GM12878 (cell line): ENCODE measurements at regions not wholly inside any gene's neighbourhood (a gene's known extent, or its start where the extent isn't known, plus 50 kb on each side); places are given as distances from the start of the nearest gene placed in this dataset.

ENCODE experiments used
- ATAC-seq: fragments of 200-7000 bp; cut with Tn5 transposase; 3 replicates; pipeline ENCODE4 v1.9.1; 2020; ENCODE audit warnings: mild to moderate bottlenecking, moderate library complexity
- BruUV-seq: library from RNA; stranded (reverse); fragments of 400-500 nt; replicated peaks from 2 replicates; lab custom pipeline; 2021; lab: Mats Ljungman, UMichigan
- CTCF ChIA-PET: fragments of 300-600 bp; sonication (Branson Sonifier 250); formaldehyde crosslinking; extraction: SDS; loops from one replicate; lab custom pipeline; 2021; ENCODE audit warnings: inconsistent platforms; lab: Yijun Ruan, JAX
- POLR2A ChIA-PET: fragments of 350-600 bp; formaldehyde crosslinking; extraction: SDS; loops from one replicate; lab custom pipeline; 2021; ENCODE audit warnings: inconsistent platforms; lab: Charles Lee
- RAD21 ChIA-PET: fragments of 300-600 bp; sonication (Branson Sonifier 250); formaldehyde crosslinking; loops from one replicate; lab custom pipeline; 2023; ENCODE audit warnings: antibody characterized with exemption; ENCODE audit not compliant: unreplicated experiment; lab: Charles Lee
- SMC1A ChIA-PET: fragments of 300-600 bp; sonication (Branson Sonifier 250); formaldehyde crosslinking; loops from one replicate; lab custom pipeline; 2023; ENCODE audit not compliant: unreplicated experiment, uncharacterized antibody; lab: Charles Lee
- DNase-seq: peaks from one replicate; pipeline ENCODE4 v3.0.0-alpha.2; 2011; ENCODE audit warnings: low read depth, low spot score
- FAIRE-seq: peaks from 3 replicates; lab custom pipeline; 2011; peaks lifted over from hg19 to GRCh38; lab: Jason Lieb, UNC
- H2AFZ ChIP-seq: 2 replicates; pipeline ENCODE4 v1.6.0; 2011; ENCODE audit warnings: low read depth, low read length, control low read depth; ENCODE audit not compliant: control insufficient read depth
- H3K27ac ChIP-seq: 2 replicates; pipeline ENCODE4 v1.5.1; 2011; ENCODE audit warnings: control low read depth; ENCODE audit not compliant: control insufficient read depth, insufficient read depth
- H3K27me3 ChIP-seq, 2 experiments: replicated peaks in 1 of 2; 2 replicates each; pipeline versions ENCODE4 v1.6.0 to v1.6.1; 2011; ENCODE audit warnings: low read length in 1 of 2; ENCODE audit not compliant: control insufficient read depth in 2 of 2, insufficient read depth in 2 of 2
- H3K36me3 ChIP-seq, 2 experiments: 2 replicates each; pipeline ENCODE4 v1.5.1; 2011; ENCODE audit warnings: low read length in 1 of 2; ENCODE audit not compliant: control insufficient read depth in 2 of 2, insufficient read depth in 2 of 2
- H3K4me1 ChIP-seq: 2 replicates; pipeline ENCODE4 v1.6.1; 2011; ENCODE audit warnings: mild to moderate bottlenecking, low read length, moderate library complexity, mixed read lengths; ENCODE audit not compliant: control insufficient read depth, insufficient read depth
- H3K4me2 ChIP-seq: 2 replicates; pipeline ENCODE4 v1.6.0; 2011; ENCODE audit warnings: control low read depth; ENCODE audit not compliant: control insufficient read depth, insufficient read depth
- H3K4me3 ChIP-seq: fragments of 200-600 bp; sonication (generic); 2 replicates; pipeline ENCODE4 v1.5.1; 2016
- H3K79me2 ChIP-seq: 2 replicates; pipeline ENCODE4 v1.6.0; 2011; ENCODE audit warnings: low read length; ENCODE audit not compliant: control insufficient read depth, insufficient read depth
- H3K9ac ChIP-seq: 2 replicates; pipeline ENCODE4 v1.8.0; 2011; ENCODE audit warnings: low read length, control low read depth, mixed read lengths; ENCODE audit not compliant: control insufficient read depth, insufficient read depth
- H3K9me3 ChIP-seq: replicated peaks from 3 replicates; pipeline ENCODE4 v1.5.1; 2011; ENCODE audit warnings: mild to moderate bottlenecking, low read length; ENCODE audit not compliant: control insufficient read depth, insufficient read depth
- H4K20me1 ChIP-seq: 2 replicates; pipeline ENCODE4 v1.6.0; 2011; ENCODE audit not compliant: control insufficient read depth, insufficient read depth
- CBX3 ChIP-seq: fragments of 200-600 bp; sonication (generic); IDR thresholded peaks from 2 replicates; pipeline ENCODE4 v1.6.1; 2016; ENCODE audit warnings: low read depth, borderline replicate concordance
- CREB1 ChIP-seq: IDR thresholded peaks from 2 replicates; pipeline ENCODE4 v1.6.1; 2012; ENCODE audit warnings: low read depth, mild to moderate bottlenecking, inconsistent platforms
- FOXM1 ChIP-seq: IDR thresholded peaks from 2 replicates; pipeline ENCODE4 v1.6.1; 2012; ENCODE audit warnings: low read depth, mild to moderate bottlenecking, inconsistent platforms, low read length, moderate library complexity
- MXI1 ChIP-seq: fragments of 150-350 bp; IDR thresholded peaks from 2 replicates; pipeline ENCODE4 v1.6.1; 2011; ENCODE audit warnings: low read depth, mild to moderate bottlenecking, inconsistent platforms, low read length, improper control_type of control experiment
- MYC ChIP-seq: IDR thresholded peaks from 2 replicates; pipeline ENCODE4 v1.6.1; 2011; ENCODE audit warnings: mild to moderate bottlenecking, low read length, moderate library complexity, inconsistent platforms; ENCODE audit not compliant: insufficient read depth, insufficient replicate concordance, insufficient read length, severe bottlenecking
- PML ChIP-seq: IDR thresholded peaks from 2 replicates; pipeline ENCODE4 v1.6.1; 2012; ENCODE audit warnings: low read length, inconsistent platforms
- SMAD1 ChIP-seq: fragments of 450-650 bp; IDR thresholded peaks from 2 replicates; pipeline ENCODE4 v1.6.1; 2018; ENCODE audit warnings: mild to moderate bottlenecking, low read depth; ENCODE audit not compliant: partially characterized antibody
- TAF1 ChIP-seq: IDR thresholded peaks from 2 replicates; pipeline ENCODE4 v1.6.1; 2011; ENCODE audit warnings: mild to moderate bottlenecking, low read depth, low read length, borderline replicate concordance
- ZNF274 ChIP-seq: IDR thresholded peaks from one replicate; pipeline ENCODE4 v1.8.0; 2011; ENCODE audit not compliant: insufficient read length, insufficient read depth
- WGBS: methylation state at CpG from one replicate; pipeline ENCODE4 v1.1.6; 2016; ENCODE audit warnings: low lambda C conversion rate; ENCODE audit not compliant: insufficient replicate concordance, insufficient coverage; ENCODE audit errors: missing lambda C conversion rate; 5-methylcytosine and 5-hydroxymethylcytosine counted together
- in situ Hi-C: fragments of 300-500 bp; cut with MboI; formaldehyde crosslinking; loops from 9 replicates; pipeline ENCODE4 v1.14.3; 2018; ENCODE audit warnings: mixed read lengths
- intact Hi-C: fragments of 100-400 bp; cut with micrococcal nuclease; formaldehyde crosslinking; loops from one replicate; pipeline ENCODE4 v1.14.2; 2022; ENCODE audit not compliant: unreplicated experiment
- TF ChIP-seq, protein P1 (sequence below): IDR thresholded peaks from 2 replicates; pipeline ENCODE4 v1.6.1; 2012; ENCODE audit warnings: low read depth, low read length, improper control_type of control experiment
- TF ChIP-seq, protein P2 (sequence below): fragments of 450-650 bp; IDR thresholded peaks from 2 replicates; pipeline ENCODE4 v1.6.1; 2017; ENCODE audit warnings: low read depth, mild to moderate bottlenecking, moderate library complexity
- TF ChIP-seq, protein P3 (sequence below): IDR thresholded peaks from 2 replicates; pipeline ENCODE4 v1.6.1; 2012; ENCODE audit warnings: low read depth, low read length, improper control_type of control experiment
- TF ChIP-seq, protein P4 (sequence below), 3 experiments: IDR thresholded peaks in 2 of 3; conservative IDR thresholded peaks in 1 of 3; 2 replicates each; pipeline ENCODE4 v1.5.1; 2011; ENCODE audit warnings: low read depth in 3 of 3, low read length in 3 of 3, mild to moderate bottlenecking in 3 of 3, control low read depth in 2 of 3, moderate library complexity in 2 of 3, inconsistent platforms in 1 of 3, mixed read lengths in 1 of 3; ENCODE audit not compliant: control insufficient read depth in 2 of 3, insufficient read depth in 1 of 3; ENCODE audit errors: extremely low read depth in 1 of 3
- TF ChIP-seq, protein P5 (sequence below): fragments of 450-650 bp; IDR thresholded peaks from 2 replicates; pipeline ENCODE4 v1.6.1; 2016; ENCODE audit warnings: mild to moderate bottlenecking
- TF ChIP-seq, protein P6 (sequence below): fragments of 450-650 bp; IDR thresholded peaks from 2 replicates; pipeline ENCODE4 v1.6.1; 2018; ENCODE audit warnings: mild to moderate bottlenecking, low read depth, moderate library complexity; ENCODE audit not compliant: partially characterized antibody

DNA sequence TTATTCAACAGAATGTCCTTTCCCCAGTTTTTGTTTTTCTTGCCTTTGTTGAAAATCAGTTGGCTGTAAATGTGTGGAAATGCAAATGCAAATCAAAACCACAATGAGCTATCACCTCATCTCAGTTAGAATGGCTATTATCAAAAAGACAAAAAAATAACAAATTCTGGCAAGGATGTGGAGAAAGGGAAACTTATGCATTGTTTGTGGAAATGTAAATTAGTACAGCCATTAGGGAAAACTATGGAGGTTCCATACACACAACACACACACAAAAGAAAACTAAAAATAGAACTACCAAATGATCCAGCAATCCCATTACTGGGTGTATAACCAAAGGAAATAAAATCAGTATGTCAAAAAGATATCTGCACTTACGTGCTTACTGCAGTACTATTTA lies 518.8 kb upstream of the ATXN7L3B start:
- BruUV-seq: no TSS peak
- Histone ChIP-seq H3K36me3 (no peaks in the 10 kb centered on the region), H3K79me2 (no peaks in the 10 kb centered on the region), H3K9ac (no peak overlapping the region), H2AFZ (no peak overlapping the region), H4K20me1 (no peaks in the 10 kb centered on the region), H3K4me2 (no peak overlapping the region), H3K27ac (no peak overlapping the region), H3K9me3 (no peaks in the 10 kb centered on the region), H3K27me3 (no peaks in the 10 kb centered on the region), H3K4me1 (no peaks in the 10 kb centered on the region), H3K4me3 (no peak overlapping the region)
- POLR2A ChIA-PET: no interaction called here
- SMC1A ChIA-PET: no interaction called here
- in situ Hi-C loops (no loop called here), intact Hi-C loops (no loop called here)
- WGBS: 5% methylated on average over 1 of the region's 1 CpG
- ATAC-seq (no peak), FAIRE-seq (no peak), DNase-seq (no peak)
- CTCF ChIA-PET: no interaction called here
- RAD21 ChIA-PET: no interaction called here
- TF ChIP-seq, protein P1, sequence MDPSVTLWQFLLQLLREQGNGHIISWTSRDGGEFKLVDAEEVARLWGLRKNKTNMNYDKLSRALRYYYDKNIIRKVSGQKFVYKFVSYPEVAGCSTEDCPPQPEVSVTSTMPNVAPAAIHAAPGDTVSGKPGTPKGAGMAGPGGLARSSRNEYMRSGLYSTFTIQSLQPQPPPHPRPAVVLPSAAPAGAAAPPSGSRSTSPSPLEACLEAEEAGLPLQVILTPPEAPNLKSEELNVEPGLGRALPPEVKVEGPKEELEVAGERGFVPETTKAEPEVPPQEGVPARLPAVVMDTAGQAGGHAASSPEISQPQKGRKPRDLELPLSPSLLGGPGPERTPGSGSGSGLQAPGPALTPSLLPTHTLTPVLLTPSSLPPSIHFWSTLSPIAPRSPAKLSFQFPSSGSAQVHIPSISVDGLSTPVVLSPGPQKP: no peak
- TF ChIP-seq FOXM1: no peak
- TF ChIP-seq CBX3: no peak
- TF ChIP-seq SMAD1: no peak
- no peak for TF ChIP-seq PML
- TF ChIP-seq, protein P2, sequence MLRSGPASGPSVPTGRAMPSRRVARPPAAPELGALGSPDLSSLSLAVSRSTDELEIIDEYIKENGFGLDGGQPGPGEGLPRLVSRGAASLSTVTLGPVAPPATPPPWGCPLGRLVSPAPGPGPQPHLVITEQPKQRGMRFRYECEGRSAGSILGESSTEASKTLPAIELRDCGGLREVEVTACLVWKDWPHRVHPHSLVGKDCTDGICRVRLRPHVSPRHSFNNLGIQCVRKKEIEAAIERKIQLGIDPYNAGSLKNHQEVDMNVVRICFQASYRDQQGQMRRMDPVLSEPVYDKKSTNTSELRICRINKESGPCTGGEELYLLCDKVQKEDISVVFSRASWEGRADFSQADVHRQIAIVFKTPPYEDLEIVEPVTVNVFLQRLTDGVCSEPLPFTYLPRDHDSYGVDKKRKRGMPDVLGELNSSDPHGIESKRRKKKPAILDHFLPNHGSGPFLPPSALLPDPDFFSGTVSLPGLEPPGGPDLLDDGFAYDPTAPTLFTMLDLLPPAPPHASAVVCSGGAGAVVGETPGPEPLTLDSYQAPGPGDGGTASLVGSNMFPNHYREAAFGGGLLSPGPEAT: no peak
- TF ChIP-seq, protein P3, sequence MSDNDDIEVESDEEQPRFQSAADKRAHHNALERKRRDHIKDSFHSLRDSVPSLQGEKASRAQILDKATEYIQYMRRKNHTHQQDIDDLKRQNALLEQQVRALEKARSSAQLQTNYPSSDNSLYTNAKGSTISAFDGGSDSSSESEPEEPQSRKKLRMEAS: no peak
- no peak for TF ChIP-seq MXI1
- TF ChIP-seq, protein P4, sequence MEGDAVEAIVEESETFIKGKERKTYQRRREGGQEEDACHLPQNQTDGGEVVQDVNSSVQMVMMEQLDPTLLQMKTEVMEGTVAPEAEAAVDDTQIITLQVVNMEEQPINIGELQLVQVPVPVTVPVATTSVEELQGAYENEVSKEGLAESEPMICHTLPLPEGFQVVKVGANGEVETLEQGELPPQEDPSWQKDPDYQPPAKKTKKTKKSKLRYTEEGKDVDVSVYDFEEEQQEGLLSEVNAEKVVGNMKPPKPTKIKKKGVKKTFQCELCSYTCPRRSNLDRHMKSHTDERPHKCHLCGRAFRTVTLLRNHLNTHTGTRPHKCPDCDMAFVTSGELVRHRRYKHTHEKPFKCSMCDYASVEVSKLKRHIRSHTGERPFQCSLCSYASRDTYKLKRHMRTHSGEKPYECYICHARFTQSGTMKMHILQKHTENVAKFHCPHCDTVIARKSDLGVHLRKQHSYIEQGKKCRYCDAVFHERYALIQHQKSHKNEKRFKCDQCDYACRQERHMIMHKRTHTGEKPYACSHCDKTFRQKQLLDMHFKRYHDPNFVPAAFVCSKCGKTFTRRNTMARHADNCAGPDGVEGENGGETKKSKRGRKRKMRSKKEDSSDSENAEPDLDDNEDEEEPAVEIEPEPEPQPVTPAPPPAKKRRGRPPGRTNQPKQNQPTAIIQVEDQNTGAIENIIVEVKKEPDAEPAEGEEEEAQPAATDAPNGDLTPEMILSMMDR (IDR thresholded peaks at IDR 0.05 in 2 of 3, conservative IDR thresholded peaks at IDR 0.05 in 1 of 3; ENCODE audit: control insufficient read depth in 2 of 3, extremely low read depth in 1 of 3, insufficient read depth in 1 of 3, low read depth in 3 of 3, low read length in 3 of 3): no peak
- TF ChIP-seq TAF1: no peak
- TF ChIP-seq, protein P5, sequence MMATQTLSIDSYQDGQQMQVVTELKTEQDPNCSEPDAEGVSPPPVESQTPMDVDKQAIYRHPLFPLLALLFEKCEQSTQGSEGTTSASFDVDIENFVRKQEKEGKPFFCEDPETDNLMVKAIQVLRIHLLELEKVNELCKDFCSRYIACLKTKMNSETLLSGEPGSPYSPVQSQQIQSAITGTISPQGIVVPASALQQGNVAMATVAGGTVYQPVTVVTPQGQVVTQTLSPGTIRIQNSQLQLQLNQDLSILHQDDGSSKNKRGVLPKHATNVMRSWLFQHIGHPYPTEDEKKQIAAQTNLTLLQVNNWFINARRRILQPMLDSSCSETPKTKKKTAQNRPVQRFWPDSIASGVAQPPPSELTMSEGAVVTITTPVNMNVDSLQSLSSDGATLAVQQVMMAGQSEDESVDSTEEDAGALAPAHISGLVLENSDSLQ: no peak
- TF ChIP-seq CREB1: no peak
- TF ChIP-seq, protein P6, sequence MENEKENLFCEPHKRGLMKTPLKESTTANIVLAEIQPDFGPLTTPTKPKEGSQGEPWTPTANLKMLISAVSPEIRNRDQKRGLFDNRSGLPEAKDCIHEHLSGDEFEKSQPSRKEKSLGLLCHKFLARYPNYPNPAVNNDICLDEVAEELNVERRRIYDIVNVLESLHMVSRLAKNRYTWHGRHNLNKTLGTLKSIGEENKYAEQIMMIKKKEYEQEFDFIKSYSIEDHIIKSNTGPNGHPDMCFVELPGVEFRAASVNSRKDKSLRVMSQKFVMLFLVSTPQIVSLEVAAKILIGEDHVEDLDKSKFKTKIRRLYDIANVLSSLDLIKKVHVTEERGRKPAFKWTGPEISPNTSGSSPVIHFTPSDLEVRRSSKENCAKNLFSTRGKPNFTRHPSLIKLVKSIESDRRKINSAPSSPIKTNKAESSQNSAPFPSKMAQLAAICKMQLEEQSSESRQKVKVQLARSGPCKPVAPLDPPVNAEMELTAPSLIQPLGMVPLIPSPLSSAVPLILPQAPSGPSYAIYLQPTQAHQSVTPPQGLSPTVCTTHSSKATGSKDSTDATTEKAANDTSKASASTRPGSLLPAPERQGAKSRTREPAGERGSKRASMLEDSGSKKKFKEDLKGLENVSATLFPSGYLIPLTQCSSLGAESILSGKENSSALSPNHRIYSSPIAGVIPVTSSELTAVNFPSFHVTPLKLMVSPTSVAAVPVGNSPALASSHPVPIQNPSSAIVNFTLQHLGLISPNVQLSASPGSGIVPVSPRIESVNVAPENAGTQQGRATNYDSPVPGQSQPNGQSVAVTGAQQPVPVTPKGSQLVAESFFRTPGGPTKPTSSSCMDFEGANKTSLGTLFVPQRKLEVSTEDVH: no peak
- TF ChIP-seq ZNF274: no peak
- TF ChIP-seq MYC: no peak
